GM23248 (cell line): ENCODE measurements at regions not wholly inside any gene's neighbourhood (a gene's known extent, or its start where the extent isn't known, plus 50 kb on each side); places are given as distances from the start of the nearest gene placed in this dataset.
A peak's percentile ranks its signal among the peaks of the same experiment; 100 is the strongest.

Experiments used
- DNase-seq: peaks from one replicate; pipeline ENCODE4 v3.0.0-alpha.2; 2015
- H2AFZ ChIP-seq: fragments of 200-600 bp; sonication (generic); 2 replicates; pipeline ENCODE4 v1.6.1; 2016; ENCODE audit warnings: antibody characterized with exemption
- H3F3A ChIP-seq: fragments of 200-600 bp; sonication (generic); 2 replicates; pipeline ENCODE4 v1.6.1; 2016; ENCODE audit warnings: mild to moderate bottlenecking, antibody characterized with exemption, mixed run types; ENCODE audit not compliant: insufficient read depth
- H3K27ac ChIP-seq: fragments of 200-600 bp; sonication (generic); 2 replicates; pipeline ENCODE4 v1.5.1; 2016; ENCODE audit warnings: mild to moderate bottlenecking
- H3K27me3 ChIP-seq: fragments of 200-600 bp; sonication (generic); replicated peaks from 2 replicates; pipeline ENCODE4 v1.6.1; 2016; ENCODE audit warnings: mild to moderate bottlenecking; ENCODE audit not compliant: insufficient read depth
- H3K36me3 ChIP-seq: fragments of 200-600 bp; sonication (generic); 2 replicates; pipeline ENCODE4 v1.6.1; 2016; ENCODE audit warnings: low read depth, mild to moderate bottlenecking
- H3K4me1 ChIP-seq: fragments of 200-600 bp; sonication (generic); 2 replicates; pipeline ENCODE4 v1.6.1; 2016; ENCODE audit warnings: mild to moderate bottlenecking; ENCODE audit not compliant: insufficient read depth
- H3K4me2 ChIP-seq: fragments of 200-600 bp; sonication (generic); one replicate; pipeline ENCODE4 v1.6.1; 2016; ENCODE audit warnings: mild to moderate bottlenecking; ENCODE audit not compliant: unreplicated experiment
- H3K4me3 ChIP-seq: fragments of 200-600 bp; sonication (generic); 2 replicates; pipeline ENCODE4 v1.5.1; 2016; ENCODE audit warnings: mild to moderate bottlenecking
- H3K79me2 ChIP-seq: fragments of 200-600 bp; sonication (generic); 2 replicates; pipeline ENCODE4 v1.6.1; 2016; ENCODE audit warnings: mild to moderate bottlenecking; ENCODE audit not compliant: insufficient read depth
- H3K9ac ChIP-seq: fragments of 200-600 bp; sonication (generic); 2 replicates; pipeline ENCODE4 v1.6.1; 2016; ENCODE audit warnings: mild to moderate bottlenecking
- H3K9me2 ChIP-seq: fragments of 200-600 bp; sonication (generic); 2 replicates; pipeline ENCODE4 v1.6.1; 2016; ENCODE audit warnings: mixed run types, mild to moderate bottlenecking, moderate library complexity; ENCODE audit not compliant: insufficient read depth
- H3K9me3 ChIP-seq: fragments of 200-600 bp; sonication (generic); one replicate; pipeline ENCODE4 v1.6.1; 2017; ENCODE audit warnings: low read depth
- H4K20me1 ChIP-seq: fragments of 200-600 bp; sonication (generic); 2 replicates; pipeline ENCODE4 v1.6.0; 2016; ENCODE audit not compliant: insufficient read depth
- EZH2 ChIP-seq: fragments of 200-600 bp; sonication (generic); IDR thresholded peaks from 2 replicates; pipeline ENCODE4 v1.6.1; 2018; ENCODE audit warnings: antibody characterized with exemption, mild to moderate bottlenecking; ENCODE audit not compliant: insufficient read depth, poor library complexity, severe bottlenecking
- EZH2phosphoT487 ChIP-seq: fragments of 200-600 bp; sonication (generic); IDR thresholded peaks from 2 replicates; pipeline ENCODE4 v1.6.1; 2018; ENCODE audit warnings: antibody characterized with exemption, moderate library complexity, mild to moderate bottlenecking, low read depth; ENCODE audit not compliant: insufficient read depth
- WGBS, 2 experiments: methylation state at CpG; one replicate each; pipeline ENCODE4 v1.1.6; 2015 to 2017; ENCODE audit warnings: low lambda C conversion rate in 2 of 2, low coverage in 1 of 2; ENCODE audit errors: missing lambda C conversion rate in 2 of 2; 5-methylcytosine and 5-hydroxymethylcytosine counted together
- in situ Hi-C: fragments of 300-500 bp; cut with MboI; formaldehyde crosslinking; loops from 2 replicates; pipeline ENCODE4 v1.15.0; 2020

- no peak for DNase-seq
- no peaks in the 10 kb centered on the region for H4K20me1 ChIP-seq
- H2AFZ ChIP-seq = no peak overlapping the region
- no peaks in the 10 kb centered on the region for H3K9me3 ChIP-seq
- TF ChIP-seq EZH2 (no peak), EZH2phosphoT487 (no peak)
- no peaks in the 10 kb centered on the region for H3K27me3 ChIP-seq
- H3K9ac ChIP-seq = no peak overlapping the region
- no peaks in the 10 kb centered on the region for H3K36me3 ChIP-seq
- no peak overlapping the region for H3K27ac ChIP-seq
- no peaks in the 10 kb centered on the region for H3K9me2 ChIP-seq
- H3K4me1 ChIP-seq = no peaks in the 10 kb centered on the region
- no peak overlapping the region for H3K4me3 ChIP-seq
- WGBS, 2 experiments = 15 to 19% methylated on average over 1 of the region's 1 CpG
- in situ Hi-C loops = no loop called here
- H3K79me2 ChIP-seq = no peaks in the 10 kb centered on the region
- no peaks in the 10 kb centered on the region for H3F3A ChIP-seq
- H3K4me2 ChIP-seq = no peak overlapping the region
Observed at GRCh38 chr10:106301146-106301545, 863.4 kb downstream of the SORCS1 start.

GRCh38 chr10:106296750-106297392 is 867.6 kb downstream of the SORCS1 start:
- Histone ChIP-seq H4K20me1 (no peaks in the 10 kb centered on the region), H2AFZ (no peak overlapping the region), H3K36me3 (no peaks in the 10 kb centered on the region), H3K4me2 (no peak overlapping the region), H3K9ac (no peak overlapping the region), H3K9me2 (no peaks in the 10 kb centered on the region), H3F3A (no peaks in the 10 kb centered on the region), H3K27ac (no peak overlapping the region), H3K4me1 (no peaks in the 10 kb centered on the region), H3K4me3 (no peak overlapping the region), H3K79me2 (no peaks in the 10 kb centered on the region), H3K9me3 (no peaks in the 10 kb centered on the region), H3K27me3 (no peaks in the 10 kb centered on the region)
- DNase-seq = no peak
- TF ChIP-seq EZH2 = no peak
- no peak for TF ChIP-seq EZH2phosphoT487
- WGBS, 2 experiments = 19 to 21% methylated on average over 3 of the region's 3 CpGs
- in situ Hi-C loops = no loop called here

GRCh38 chr10:106284802-106285587 is 879.5 kb downstream of the SORCS1 start:
- no peaks in the 10 kb centered on the region for H3K9me3 ChIP-seq
- no peaks in the 10 kb centered on the region for H3F3A ChIP-seq
- H3K4me1 ChIP-seq = no peaks in the 10 kb centered on the region
- H2AFZ ChIP-seq = no peak overlapping the region
- no peaks in the 10 kb centered on the region for H3K36me3 ChIP-seq
- H3K27ac ChIP-seq = no peak overlapping the region
- H3K4me3 ChIP-seq = no peak overlapping the region
- TF ChIP-seq EZH2phosphoT487 (no peak), EZH2 (no peak)
- H3K27me3 ChIP-seq = no peaks in the 10 kb centered on the region
- H3K9me2 ChIP-seq = no peaks in the 10 kb centered on the region
- no peak overlapping the region for H3K4me2 ChIP-seq
- no peaks in the 10 kb centered on the region for H3K79me2 ChIP-seq
- 20 to 23% methylated on average over 4 of the region's 4 CpGs for WGBS, 2 experiments
- no peaks in the 10 kb centered on the region for H4K20me1 ChIP-seq
- no peak overlapping the region for H3K9ac ChIP-seq
- in situ Hi-C loops = no loop called here
- peak; percentile 19 for DNase-seq

GRCh38 chr10:106280896-106281460 is 883.5 kb downstream of the SORCS1 start:
- no peak overlapping the region for H3K9ac ChIP-seq
- H3K4me1 ChIP-seq = no peaks in the 10 kb centered on the region
- DNase-seq = no peak
- no peaks in the 10 kb centered on the region for H3K27me3 ChIP-seq
- no peaks in the 10 kb centered on the region for H3K9me2 ChIP-seq
- WGBS, 2 experiments = 27 to 31% methylated on average over 7 of the region's 7 CpGs
- no peaks in the 10 kb centered on the region for H3F3A ChIP-seq
- no peaks in the 10 kb centered on the region for H3K79me2 ChIP-seq
- H3K4me3 ChIP-seq = no peak overlapping the region
- H3K36me3 ChIP-seq = no peaks in the 10 kb centered on the region
- no peak overlapping the region for H2AFZ ChIP-seq
- no peak overlapping the region for H3K27ac ChIP-seq
- H3K4me2 ChIP-seq = no peak overlapping the region
- H3K9me3 ChIP-seq = no peaks in the 10 kb centered on the region
- no peaks in the 10 kb centered on the region for H4K20me1 ChIP-seq
- TF ChIP-seq EZH2phosphoT487 (no peak), EZH2 (no peak)
- in situ Hi-C loops = no loop called here
